ENCODE measurements at regions not wholly inside any gene's neighbourhood (a gene's known extent, or its start where the extent isn't known, plus 50 kb on each side); places are given as distances from the start of the nearest gene placed in this dataset.
"Not testable (repeated sequence)": the region's sequence is repeated elsewhere in the genome, so short reads cannot be mapped to it uniquely, and the experiment has no call there.

DNA sequence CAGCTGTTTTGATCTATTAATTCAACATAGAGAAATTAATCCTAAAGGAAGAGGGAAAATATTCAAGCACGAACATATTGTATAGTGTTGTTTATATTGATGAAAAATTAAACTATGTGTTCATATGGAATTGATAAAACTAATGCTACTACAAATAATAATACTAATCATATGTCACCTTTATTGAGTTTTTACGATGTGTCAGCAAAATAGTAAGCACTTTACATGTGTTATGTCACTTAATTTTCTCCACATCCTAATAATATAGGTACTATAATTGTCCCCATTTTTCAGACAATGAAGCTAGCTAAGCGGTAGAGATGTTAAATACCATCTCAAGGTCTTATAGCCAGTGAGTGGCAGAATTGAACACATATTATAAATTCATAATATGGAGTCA lies 2008.5 kb upstream of the WWC1 start:
- Histone ChIP-seq H3K36me3 (no peaks in the 10 kb centered on the region), H3K4me3 (no peak overlapping the region), H3K9me3 (no peaks in the 10 kb centered on the region), H3K4me1 (no peaks in the 10 kb centered on the region), H3K27ac (no peak overlapping the region), H3K27me3 (no peaks in the 10 kb centered on the region)
- intact Hi-C loops (cut with DNase I; ENCODE audit: low total_unique reads): no loop called here
- no peak for DNase-seq
- TF ChIP-seq, protein P1, sequence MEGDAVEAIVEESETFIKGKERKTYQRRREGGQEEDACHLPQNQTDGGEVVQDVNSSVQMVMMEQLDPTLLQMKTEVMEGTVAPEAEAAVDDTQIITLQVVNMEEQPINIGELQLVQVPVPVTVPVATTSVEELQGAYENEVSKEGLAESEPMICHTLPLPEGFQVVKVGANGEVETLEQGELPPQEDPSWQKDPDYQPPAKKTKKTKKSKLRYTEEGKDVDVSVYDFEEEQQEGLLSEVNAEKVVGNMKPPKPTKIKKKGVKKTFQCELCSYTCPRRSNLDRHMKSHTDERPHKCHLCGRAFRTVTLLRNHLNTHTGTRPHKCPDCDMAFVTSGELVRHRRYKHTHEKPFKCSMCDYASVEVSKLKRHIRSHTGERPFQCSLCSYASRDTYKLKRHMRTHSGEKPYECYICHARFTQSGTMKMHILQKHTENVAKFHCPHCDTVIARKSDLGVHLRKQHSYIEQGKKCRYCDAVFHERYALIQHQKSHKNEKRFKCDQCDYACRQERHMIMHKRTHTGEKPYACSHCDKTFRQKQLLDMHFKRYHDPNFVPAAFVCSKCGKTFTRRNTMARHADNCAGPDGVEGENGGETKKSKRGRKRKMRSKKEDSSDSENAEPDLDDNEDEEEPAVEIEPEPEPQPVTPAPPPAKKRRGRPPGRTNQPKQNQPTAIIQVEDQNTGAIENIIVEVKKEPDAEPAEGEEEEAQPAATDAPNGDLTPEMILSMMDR (IDR thresholded peaks at IDR 0.05): no peak

DNA sequence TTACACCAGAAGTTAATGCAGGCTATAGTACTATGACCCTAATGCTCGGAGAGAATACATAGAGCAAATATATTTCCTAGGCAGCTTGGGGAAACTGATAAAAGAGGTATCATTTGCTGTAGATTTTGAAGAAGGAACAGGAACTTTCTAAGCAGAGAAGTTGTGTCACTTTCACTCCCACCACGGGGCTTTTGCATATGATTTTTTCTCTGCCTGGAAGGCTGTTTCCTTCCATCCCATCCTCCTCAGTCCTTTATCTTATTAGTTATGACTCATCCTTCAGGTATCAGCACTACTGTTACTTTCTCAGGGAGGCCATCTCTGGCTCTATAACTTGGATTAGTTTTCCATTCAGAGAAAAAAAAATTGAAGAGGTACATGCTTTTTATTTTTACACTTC lies 2006.1 kb upstream of the WWC1 start:
- Histone ChIP-seq H3K4me3 (no peak overlapping the region), H3K36me3 (no peaks in the 10 kb centered on the region), H3K27me3 (no peaks in the 10 kb centered on the region), H3K9me3 (no peaks in the 10 kb centered on the region), H3K4me1 (no peaks in the 10 kb centered on the region), H3K27ac (no peak overlapping the region)
- TF ChIP-seq, protein P1 (IDR thresholded peaks at IDR 0.05): no peak
- no peak for DNase-seq
- intact Hi-C loops (cut with DNase I; ENCODE audit: low total_unique reads): no loop called here

DNA sequence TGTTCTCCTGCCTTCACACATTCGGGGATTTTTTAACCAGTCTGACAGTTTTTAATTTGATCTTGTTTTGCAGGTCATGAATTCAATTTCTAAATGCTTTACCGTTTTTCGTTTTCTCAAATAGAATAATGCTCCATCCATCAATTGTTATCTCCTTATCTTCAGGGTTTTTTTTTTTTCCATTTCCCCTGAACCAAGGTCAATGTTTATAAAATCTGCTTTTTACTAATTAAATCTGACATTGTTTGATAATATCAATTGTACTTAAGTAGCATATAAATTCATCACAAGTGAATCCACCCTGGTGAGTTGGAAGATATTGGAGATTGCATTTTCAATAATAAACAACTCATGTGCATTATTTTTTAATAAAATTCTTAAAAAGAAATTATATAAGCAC lies 2004.6 kb upstream of the WWC1 start:
- Histone ChIP-seq H3K4me3 (no peak overlapping the region), H3K27ac (no peak overlapping the region), H3K27me3 (no peaks in the 10 kb centered on the region), H3K4me1 (no peaks in the 10 kb centered on the region), H3K36me3 (no peaks in the 10 kb centered on the region), H3K9me3 (no peaks in the 10 kb centered on the region)
- TF ChIP-seq, protein P1 (IDR thresholded peaks at IDR 0.05): no peak
- DNase-seq: no peak
- intact Hi-C loops (cut with DNase I; ENCODE audit: low total_unique reads): no loop called here

DNA sequence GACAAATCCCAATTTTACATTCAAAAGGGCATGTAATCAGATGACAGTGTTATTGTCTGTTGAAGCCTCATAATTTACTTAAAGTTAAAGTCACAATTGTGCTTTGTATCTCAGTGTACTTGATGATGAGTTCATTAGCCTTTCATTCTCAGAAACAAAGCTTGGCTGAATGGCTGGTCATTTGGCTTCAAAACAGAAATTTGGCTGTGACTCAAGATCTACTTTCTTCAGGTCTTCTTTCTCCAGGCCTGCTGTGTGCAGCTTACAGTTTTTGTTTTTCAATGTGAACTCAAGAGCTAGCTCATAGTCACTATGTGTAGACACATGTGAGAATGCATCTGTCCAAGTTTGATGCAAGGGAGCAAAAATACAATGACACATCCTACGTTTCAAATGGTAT lies 2003.6 kb upstream of the WWC1 start:
- no peak overlapping the region for H3K4me3 ChIP-seq
- H3K4me1 ChIP-seq: no peaks in the 10 kb centered on the region
- TF ChIP-seq, protein P1 (IDR thresholded peaks at IDR 0.05): no peak
- no peak for DNase-seq
- H3K27me3 ChIP-seq: no peaks in the 10 kb centered on the region
- H3K36me3 ChIP-seq: no peaks in the 10 kb centered on the region
- intact Hi-C loops (cut with DNase I; ENCODE audit: low total_unique reads): no loop called here
- no peaks in the 10 kb centered on the region for H3K9me3 ChIP-seq
- H3K27ac ChIP-seq: no peak overlapping the region

DNA sequence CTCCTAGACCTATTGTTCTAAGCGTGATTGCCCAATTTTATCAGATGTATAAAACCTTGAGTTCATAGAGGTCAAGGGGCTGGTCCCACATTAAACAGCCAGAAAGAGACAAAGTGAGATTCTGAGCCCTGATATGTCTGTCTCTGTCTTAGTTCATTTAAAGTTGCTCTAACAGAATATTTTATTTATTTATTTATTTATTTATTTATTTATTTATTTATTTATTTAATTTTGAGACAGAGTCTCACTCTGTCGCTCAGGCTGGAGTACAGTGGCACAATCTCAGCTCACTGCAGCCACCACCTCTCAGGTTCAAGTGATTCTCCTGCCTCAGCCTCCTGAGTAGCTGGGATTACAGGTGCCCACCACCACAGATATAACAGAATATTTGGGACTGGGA lies 1999.6 kb upstream of the WWC1 start:
- intact Hi-C loops (cut with DNase I; ENCODE audit: low total_unique reads); H3K27me3 ChIP-seq; H3K36me3 ChIP-seq; H3K4me3 ChIP-seq; H3K4me1 ChIP-seq; H3K9me3 ChIP-seq; DNase-seq; H3K27ac ChIP-seq: not testable (repeated sequence)

DNA sequence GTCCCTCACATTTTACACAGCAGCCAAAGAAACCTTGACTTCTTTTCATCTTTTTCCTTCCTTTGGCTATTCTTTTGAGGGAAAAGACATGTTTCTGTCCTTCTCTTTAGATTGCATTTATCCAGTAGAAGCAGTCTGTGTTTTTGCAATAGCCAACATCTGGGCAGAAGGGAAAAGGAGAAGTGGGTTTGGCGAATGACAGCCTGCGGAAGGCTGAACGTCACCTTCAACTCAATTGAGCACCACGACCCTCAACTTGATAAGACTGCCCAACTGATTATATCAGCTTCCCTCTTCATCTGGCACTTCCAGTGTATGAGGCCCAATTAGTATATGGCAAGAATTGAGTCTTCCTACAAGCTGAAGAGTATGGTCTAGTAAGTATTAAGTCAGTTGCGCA lies 1997.6 kb upstream of the WWC1 start:
- no peak overlapping the region for H3K27ac ChIP-seq
- TF ChIP-seq, protein P1 (IDR thresholded peaks at IDR 0.05): no peak
- H3K4me3 ChIP-seq: no peak overlapping the region
- H3K4me1 ChIP-seq: no peaks in the 10 kb centered on the region
- H3K36me3 ChIP-seq: no peaks in the 10 kb centered on the region
- intact Hi-C loops (cut with DNase I; ENCODE audit: low total_unique reads): no loop called here
- no peaks in the 10 kb centered on the region for H3K27me3 ChIP-seq
- no peak for DNase-seq
- H3K9me3 ChIP-seq: no peaks in the 10 kb centered on the region

Measured in tibial artery (tissue), 4 donors.